ENCODE measurements at regions not wholly inside any gene's neighbourhood (a gene's known extent, or its start where the extent isn't known, plus 50 kb on each side); places are given as distances from the start of the nearest gene placed in this dataset.

GRCh38 chrX:968148-968965 lies 244.1 kb downstream of the CRLF2 start:
- no peak for TF ChIP-seq CTCF (conservative IDR thresholded peaks at IDR 0.05; ENCODE audit: low read depth, low read length)
- no peak for TF ChIP-seq RFX5 (IDR thresholded peaks at IDR 0.05; ENCODE audit: low read depth, low read length)
- no peak for TF ChIP-seq POLR2A (IDR thresholded peaks at IDR 0.05; ENCODE audit: low read depth, low read length)
- TF ChIP-seq USF2 (IDR thresholded peaks at IDR 0.05; ENCODE audit: low read depth, low read length), result no peak
- no peak for TF ChIP-seq MAZ (IDR thresholded peaks at IDR 0.05; ENCODE audit: borderline replicate concordance, low read depth, low read length)
- TF ChIP-seq MXI1 (IDR thresholded peaks at IDR 0.05; ENCODE audit: borderline replicate concordance, low read depth, low read length), result no peak
- TF ChIP-seq NFE2L2 (IDR thresholded peaks at IDR 0.05; ENCODE audit: low read depth, low read length), result no peak
- no peak for TF ChIP-seq FOS (IDR thresholded peaks at IDR 0.05; ENCODE audit: low read depth, low read length)
- no peak for TF ChIP-seq BHLHE40 (IDR thresholded peaks at IDR 0.05; ENCODE audit: low read depth, low read length)
- TF ChIP-seq RAD21 (IDR thresholded peaks at IDR 0.05; ENCODE audit: low read length), result no peak
- no peak for TF ChIP-seq ELK1 (IDR thresholded peaks at IDR 0.05; ENCODE audit: borderline replicate concordance, low read depth, low read length)
- TF ChIP-seq RCOR1 (IDR thresholded peaks at IDR 0.05; ENCODE audit: insufficient replicate concordance, low read length), result no peak
- TF ChIP-seq MAFK (IDR thresholded peaks at IDR 0.05; ENCODE audit: low read depth, low read length), result no peak
- TF ChIP-seq SMC3 (IDR thresholded peaks at IDR 0.05; ENCODE audit: low read depth, low read length), result no peak
- TF ChIP-seq CHD1 (IDR thresholded peaks at IDR 0.05; ENCODE audit: low read depth, low read length), result no peak
- no peak for TF ChIP-seq CEBPB (IDR thresholded peaks at IDR 0.05; ENCODE audit: low read depth, low read length)
- H2BK20ac ChIP-seq (ENCODE audit: low read depth, low read length), result no peak overlapping the region
- intact Hi-C loops (cut with micrococcal nuclease), result no loop called here
- no peak overlapping the region for H3K56ac ChIP-seq (ENCODE audit: extremely low read depth, insufficient read depth, low read length)
- no peak overlapping the region for H2BK15ac ChIP-seq (ENCODE audit: low read depth, low read length)
- H3K4ac ChIP-seq (ENCODE audit: low read depth, low read length), result no peak overlapping the region
- no peak overlapping the region for H2AFZ ChIP-seq (replicated peaks; ENCODE audit: low read length, poor library complexity)
- H3K9ac ChIP-seq (ENCODE audit: low read depth, low read length), result no peak overlapping the region
- H4K8ac ChIP-seq (ENCODE audit: low read depth in 2 of 2, low read length in 2 of 2), result no peak overlapping the region
- no peak overlapping the region for H4K5ac ChIP-seq (ENCODE audit: low read depth, low read length)
- ChIA-PET CTCF (no interaction called here), POLR2A (ENCODE audit: unreplicated experiment) (no interaction called here)
- DNase-seq (no peak), ATAC-seq (ENCODE audit: low read depth) (no peak)
- H2AK5ac ChIP-seq (ENCODE audit: low read depth, low read length), result no peak overlapping the region
- H2AK9ac ChIP-seq (replicated peaks; ENCODE audit: low read depth, low read length, poor library complexity), result no peak overlapping the region
- H3K4me1 ChIP-seq (ENCODE audit: control insufficient read depth, insufficient read depth, low read length), result no peaks in the 10 kb centered on the region
- no peaks in the 10 kb centered on the region for H3K79me1 ChIP-seq (ENCODE audit: low read depth in 1 of 2, low read length in 2 of 2)
- H2BK5ac ChIP-seq (ENCODE audit: low read depth, low read length, poor library complexity, severe bottlenecking), result no peak overlapping the region
- no TSS peak for BruUV-seq (replicated peaks)
- H3K27me3 ChIP-seq (ENCODE audit: control insufficient read depth, insufficient read depth, low read length), result no peaks in the 10 kb centered on the region
- no peaks in the 10 kb centered on the region for H3K36me3 ChIP-seq (ENCODE audit: control insufficient read depth, insufficient read depth, low read length)
- H3K18ac ChIP-seq (ENCODE audit: low read depth, low read length), result no peak overlapping the region
- dilution Hi-C loops (cut with HindIII; ENCODE audit: low sequenced_read_pairs, unreplicated experiment), result no loop called here
- H3K14ac ChIP-seq (replicated peaks; ENCODE audit: low read depth, low read length), result no peak overlapping the region
- H3K27ac ChIP-seq (ENCODE audit: insufficient read depth, low read length), result no peak overlapping the region
- no peak overlapping the region for H4K91ac ChIP-seq (ENCODE audit: insufficient read depth, low read depth, low read length)
- in situ Hi-C loops (cut with MboI; ENCODE audit: low sequenced_read_pairs), result no loop called here
- WGBS, 2 experiments (ENCODE audit: extremely low coverage in 2 of 2, insufficient read length in 1 of 2), result no CpG with 5 or more reads among the region's 13 CpGs
- no peaks in the 10 kb centered on the region for H3K9me1 ChIP-seq (ENCODE audit: insufficient read depth, low read length)
- H2BK120ac ChIP-seq (ENCODE audit: low read depth, low read length), result no peak overlapping the region
- H4K20me1 ChIP-seq (ENCODE audit: insufficient read depth, low read length), result no peaks in the 10 kb centered on the region
- H3K23ac ChIP-seq (ENCODE audit: low read depth, low read length), result no peak overlapping the region
- no peak overlapping the region for H3K4me3 ChIP-seq (ENCODE audit: insufficient read depth, low read depth, low read length)
- H3K9me3 ChIP-seq (ENCODE audit: control insufficient read depth, insufficient read depth, low read length), result peaks cover 24% of the 10 kb centered on the region; the same call in 1 of the 2 replicates
- no peak overlapping the region for H3K4me2 ChIP-seq (ENCODE audit: low read depth, low read length)
